Hematopoietic multipotent progenitor cell treated with erythropoietin and hydrocortisone succinate and interleukin-3 and kit ligand, for 4 days (in vitro differentiated cells): ENCODE measurements at regions not wholly inside any gene's neighbourhood (a gene's known extent, or its start where the extent isn't known, plus 50 kb on each side); places are given as distances from the start of the nearest gene placed in this dataset.

Source experiments
- DNase-seq: peaks from one replicate; pipeline ENCODE4 v3.0.0-alpha.2; 2015

DNA sequence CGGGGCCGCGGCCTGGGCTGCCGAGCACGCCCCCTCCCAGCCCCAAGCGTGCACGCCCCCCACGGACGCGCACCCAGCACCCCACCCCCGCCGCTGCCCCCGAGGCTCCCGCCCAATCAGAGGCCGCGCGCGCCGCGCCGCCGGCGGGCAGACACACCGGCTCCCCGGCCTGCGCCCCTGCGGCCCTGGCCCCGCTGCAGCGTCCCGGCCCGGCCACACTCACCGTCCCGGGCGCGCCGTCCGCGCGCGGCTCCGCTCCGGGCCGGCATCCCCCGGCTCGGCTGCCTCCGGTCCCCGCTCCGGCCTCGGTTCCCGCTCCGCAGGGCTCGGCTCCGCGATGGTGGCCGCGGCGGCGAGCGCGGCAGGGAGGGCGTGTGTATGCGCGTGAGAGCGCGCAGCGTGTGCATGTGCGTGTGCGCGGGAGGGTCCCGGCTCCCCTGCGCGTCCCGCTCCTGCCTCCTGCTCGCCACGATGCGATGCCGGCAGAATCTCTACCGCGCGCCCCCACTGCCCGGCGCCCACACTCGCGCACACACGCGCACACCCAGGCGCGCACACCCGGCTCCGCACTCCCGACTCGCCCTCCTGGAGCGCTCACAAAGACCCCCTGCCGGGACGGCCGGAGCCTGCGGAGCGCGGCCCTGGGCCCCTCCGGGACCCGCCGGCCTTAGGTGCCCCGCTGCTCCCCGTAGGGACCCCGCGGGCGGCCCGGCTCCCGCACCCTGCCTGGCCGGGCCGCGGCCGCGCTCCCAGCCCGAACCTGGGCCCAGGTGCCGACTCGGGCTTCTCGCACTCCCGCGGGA lies 186.5 kb upstream of the LINGO1 start:
- peak; percentile 25 for DNase-seq

DNA sequence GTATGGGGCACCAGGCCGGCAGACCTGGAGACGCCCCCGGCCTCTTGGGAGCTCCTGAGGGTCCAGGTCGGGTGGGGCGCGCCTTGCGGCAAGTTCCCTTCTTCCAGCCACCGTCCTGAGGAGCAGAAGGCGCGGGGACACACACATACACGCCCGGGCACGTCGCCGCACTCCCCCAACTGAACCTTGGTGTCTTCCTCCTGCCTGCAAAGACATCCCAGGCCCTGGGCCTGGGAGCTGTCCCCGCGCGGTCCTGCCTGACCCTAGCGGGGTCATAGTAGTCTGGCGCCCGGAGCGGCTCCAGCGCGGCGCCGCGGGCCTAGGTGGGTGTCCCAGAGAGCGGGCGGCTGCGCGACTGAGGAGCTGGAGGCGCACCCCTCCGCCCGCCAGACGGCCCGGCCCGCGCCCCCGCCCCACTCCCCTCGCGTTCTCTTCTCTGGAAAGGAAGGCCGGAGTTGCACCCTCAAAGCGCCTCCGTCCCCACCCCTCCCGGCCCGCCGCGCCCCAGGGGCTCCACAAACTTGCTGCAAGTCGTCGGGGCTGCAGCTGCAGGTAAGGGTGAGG lies 185.9 kb upstream of the LINGO1 start:
- no peak for DNase-seq

GRCh38 chr15:77817434-77817833 lies 184.7 kb upstream of the LINGO1 start:
- no peak for DNase-seq

DNA sequence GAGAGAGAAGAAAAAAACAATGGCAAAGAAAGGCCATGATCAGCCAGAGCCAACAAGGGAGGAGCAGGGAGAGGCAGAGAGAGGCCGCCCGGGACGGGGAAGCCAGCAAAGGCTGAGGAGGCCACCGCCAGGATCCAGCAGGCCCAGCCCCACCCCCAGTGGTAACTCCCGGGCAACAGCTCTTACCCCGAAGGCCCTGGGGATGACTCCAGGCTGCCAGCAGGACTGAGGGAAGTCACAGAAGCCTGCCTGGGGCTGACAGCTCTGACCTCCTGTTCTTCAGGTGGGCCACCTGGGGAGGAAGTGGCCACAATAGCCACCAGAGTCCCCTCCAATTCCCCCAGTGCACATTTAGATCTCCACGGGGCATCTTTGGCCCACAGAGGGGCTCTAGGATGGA lies 184.3 kb upstream of the LINGO1 start:
- no peak for DNase-seq

DNA sequence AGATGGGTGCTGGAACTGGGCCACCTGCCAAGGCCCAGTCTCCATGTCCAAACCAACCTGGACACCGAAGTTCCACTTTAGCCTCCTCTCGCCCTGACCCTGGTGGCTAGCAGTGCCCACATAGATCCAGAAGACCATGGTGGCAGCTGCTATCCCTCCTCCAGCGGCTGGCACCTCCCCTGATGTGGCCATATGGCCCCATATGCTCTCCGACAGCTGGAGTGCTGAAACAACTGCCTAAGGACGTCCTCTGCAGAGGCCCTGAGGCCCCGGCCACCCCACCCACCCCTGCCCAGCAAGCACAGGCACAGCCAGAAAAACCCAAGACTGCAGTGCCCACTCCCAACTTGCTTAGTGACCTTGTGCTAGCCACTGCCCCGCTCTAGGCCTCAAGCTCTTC lies 182.3 kb upstream of the LINGO1 start:
- no peak for DNase-seq

GRCh38 chr15:77812664-77813063 lies 180.0 kb upstream of the LINGO1 start:
- no peak for DNase-seq

DNA sequence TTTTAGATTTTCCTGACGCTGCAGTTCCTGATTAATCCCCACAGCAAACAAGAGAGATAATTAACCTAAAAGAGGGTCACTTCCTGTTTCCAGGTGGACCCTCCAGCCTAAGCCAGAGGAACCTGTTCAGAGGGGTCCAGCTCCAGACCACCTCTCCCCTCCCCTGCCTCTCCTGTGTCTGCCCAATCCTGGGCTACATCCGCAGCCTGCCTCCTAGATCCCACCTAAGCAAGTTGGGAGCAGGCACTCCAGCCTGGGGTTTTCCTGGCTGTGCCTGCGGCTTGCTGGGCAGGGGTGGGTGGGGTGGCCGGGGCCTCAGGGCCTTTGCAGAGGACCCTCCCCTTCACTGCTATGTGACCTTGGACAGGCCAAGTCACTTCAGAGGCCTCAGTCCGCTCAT lies 178.6 kb upstream of the LINGO1 start:
- DNase-seq = no peak

DNA sequence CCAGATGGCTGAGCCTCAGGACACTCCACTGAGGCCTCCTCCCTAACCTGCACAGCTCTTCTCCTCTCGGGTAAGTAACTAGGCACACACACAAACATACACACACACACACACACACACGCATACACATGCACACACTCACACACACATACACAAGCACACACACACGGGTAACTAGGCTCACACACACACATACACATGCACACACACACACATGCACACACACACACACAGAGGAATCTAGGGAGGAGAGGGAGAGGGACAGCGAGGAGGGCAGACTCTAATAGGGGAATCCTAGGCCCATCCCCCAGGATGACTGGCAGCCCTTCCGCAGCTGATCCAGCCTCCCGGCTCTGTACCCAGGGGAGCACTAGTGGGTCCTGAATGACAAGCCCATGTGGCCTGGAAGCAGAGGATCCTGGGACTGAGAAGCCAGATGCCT lies 177.4 kb upstream of the LINGO1 start:
- no peak for DNase-seq

DNA sequence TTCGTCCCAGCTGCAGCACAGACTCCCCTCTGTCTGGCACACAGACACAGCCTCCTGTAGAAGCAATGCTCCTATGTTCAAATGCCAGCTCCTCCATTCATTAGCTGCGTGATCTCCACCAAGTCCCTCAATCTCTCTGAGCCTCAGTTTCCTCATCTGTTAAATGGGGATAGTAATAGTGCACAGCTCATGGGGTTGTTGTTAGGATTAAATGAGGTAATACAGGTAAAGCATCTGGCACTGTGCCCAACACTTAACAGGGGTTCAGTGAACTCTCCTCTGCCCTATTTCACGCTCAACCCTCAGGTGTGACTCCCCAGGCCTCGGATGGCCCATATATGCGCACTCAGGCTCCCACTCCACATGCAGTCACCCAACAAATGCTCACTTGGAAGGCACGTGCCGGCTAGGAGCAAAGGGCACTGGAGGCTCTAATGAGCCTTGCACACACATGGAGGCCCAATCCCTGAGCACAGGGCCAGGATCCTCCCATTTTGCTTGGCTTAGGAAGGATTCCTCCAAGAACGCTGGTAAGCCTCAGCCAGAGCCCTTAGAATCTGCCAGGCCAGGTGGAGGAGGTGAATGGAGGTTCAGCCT lies 176.0 kb upstream of the LINGO1 start:
- DNase-seq = no peak

GRCh38 chr15:77808075-77808474 lies 175.4 kb upstream of the LINGO1 start:
- DNase-seq = no peak

- DNase-seq = no peak
Observed at GRCh38 chr15:77807611-77808010, 174.9 kb upstream of the LINGO1 start.

- DNase-seq = no peak
Observed at GRCh38 chr15:77807115-77807514, 174.4 kb upstream of the LINGO1 start.

- no peak for DNase-seq
Observed at GRCh38 chr15:77804210-77804609, 171.5 kb upstream of the LINGO1 start.

DNA sequence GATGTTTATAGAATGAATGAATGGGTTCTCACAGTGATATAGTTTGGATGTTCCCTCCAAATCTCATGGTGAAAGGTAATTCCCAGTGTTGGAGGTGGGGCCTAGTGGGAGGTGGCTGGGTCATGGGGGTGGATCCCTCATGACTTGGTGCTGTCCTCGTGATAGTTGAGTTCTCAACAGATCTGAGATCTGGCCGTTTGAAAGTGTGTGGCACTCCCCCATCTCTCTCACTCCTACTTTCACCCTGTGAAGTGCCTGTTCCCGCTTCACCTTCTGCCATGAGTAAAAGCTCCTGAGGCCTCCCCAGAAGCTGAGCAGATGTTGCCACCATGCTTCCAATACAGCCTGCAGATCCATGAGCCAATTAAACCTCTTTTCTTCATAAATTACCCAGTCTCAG lies 170.8 kb upstream of the LINGO1 start:
- no peak for DNase-seq

DNA sequence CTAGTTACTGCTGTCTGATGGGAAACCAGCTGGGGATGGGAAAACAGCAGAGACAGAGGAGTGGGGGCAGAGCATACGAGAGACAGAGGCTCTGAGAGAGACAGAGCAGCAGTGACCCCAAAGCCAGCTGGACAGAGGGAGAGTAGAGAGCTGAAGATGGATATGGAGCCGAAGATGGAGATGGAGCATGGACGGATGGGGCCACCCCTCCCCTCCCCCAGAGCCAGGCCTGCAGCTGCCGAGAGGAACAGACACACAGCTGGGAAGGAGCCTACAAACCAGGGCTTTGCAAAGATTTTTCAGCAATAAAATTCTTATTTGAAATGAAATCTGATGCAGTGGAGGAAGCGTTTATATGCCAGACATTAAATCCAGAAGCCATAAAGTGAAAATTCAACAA lies 167.6 kb upstream of the LINGO1 start:
- no peak for DNase-seq

- DNase-seq = no peak
Observed at GRCh38 chr15:77798847-77799246, 166.1 kb upstream of the LINGO1 start.

- no peak for DNase-seq
Observed at GRCh38 chr15:77798151-77798835, 165.6 kb upstream of the LINGO1 start.

DNA sequence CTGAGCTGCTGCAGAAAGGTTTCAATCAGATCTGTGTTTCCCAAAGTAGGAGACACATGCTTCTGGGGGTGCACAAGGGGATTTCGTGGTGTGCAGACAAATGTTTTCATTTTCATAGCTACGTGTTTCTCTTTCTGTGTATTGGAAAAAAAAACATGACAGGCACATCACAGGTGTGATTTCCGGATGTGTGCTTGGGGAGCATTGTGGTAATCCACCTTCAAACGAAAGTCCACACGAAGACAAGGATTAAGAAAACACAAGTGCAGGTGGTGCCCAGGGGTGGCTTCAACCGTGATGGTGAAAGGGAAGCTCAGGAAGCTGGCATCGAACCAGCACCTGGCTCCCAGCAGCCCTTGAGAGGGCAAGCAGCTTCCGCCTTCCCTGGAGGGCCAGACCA lies 164.6 kb upstream of the LINGO1 start:
- DNase-seq = no peak

GRCh38 chr15:77796046-77796729 lies 163.5 kb upstream of the LINGO1 start:
- DNase-seq = no peak

GRCh38 chr15:77795446-77795845 lies 162.7 kb upstream of the LINGO1 start:
- DNase-seq = no peak

- no peak for DNase-seq
Observed at GRCh38 chr15:77791941-77792340, 159.2 kb upstream of the LINGO1 start.

- DNase-seq = no peak
Observed at GRCh38 chr15:77790481-77790880, 157.8 kb upstream of the LINGO1 start.

DNA sequence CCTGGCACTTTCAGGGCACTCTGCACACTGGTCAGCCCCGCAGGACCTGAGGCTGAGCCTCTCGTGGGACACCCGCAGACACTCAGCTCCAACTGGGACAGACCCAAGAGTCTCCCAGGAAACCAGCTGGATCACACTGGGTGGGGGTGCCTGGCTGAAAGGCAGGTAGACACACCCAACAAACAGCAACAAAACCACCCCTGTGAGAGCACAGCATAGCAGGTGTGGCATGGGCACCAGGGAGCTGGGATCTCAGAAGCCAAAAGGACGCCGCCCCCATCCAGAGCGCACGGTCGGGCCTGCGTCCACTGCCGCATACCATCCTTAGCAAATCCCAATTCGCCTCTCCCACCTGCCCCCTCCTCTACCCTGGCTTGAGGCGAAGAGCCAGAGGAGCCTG lies 154.2 kb upstream of the LINGO1 start:
- no peak for DNase-seq
